ELR (cell line): ENCODE measurements at regions not wholly inside any gene's neighbourhood (a gene's known extent, or its start where the extent isn't known, plus 50 kb on each side); places are given as distances from the start of the nearest gene placed in this dataset.
"Not testable (repeated sequence)": the region's sequence is repeated elsewhere in the genome, so short reads cannot be mapped to it uniquely, and the experiment has no call there.

ENCODE experiments used
- DNase-seq: peaks from one replicate; pipeline ENCODE4 v3.0.0-alpha.2; 2015; ENCODE audit warnings: low read depth

DNA sequence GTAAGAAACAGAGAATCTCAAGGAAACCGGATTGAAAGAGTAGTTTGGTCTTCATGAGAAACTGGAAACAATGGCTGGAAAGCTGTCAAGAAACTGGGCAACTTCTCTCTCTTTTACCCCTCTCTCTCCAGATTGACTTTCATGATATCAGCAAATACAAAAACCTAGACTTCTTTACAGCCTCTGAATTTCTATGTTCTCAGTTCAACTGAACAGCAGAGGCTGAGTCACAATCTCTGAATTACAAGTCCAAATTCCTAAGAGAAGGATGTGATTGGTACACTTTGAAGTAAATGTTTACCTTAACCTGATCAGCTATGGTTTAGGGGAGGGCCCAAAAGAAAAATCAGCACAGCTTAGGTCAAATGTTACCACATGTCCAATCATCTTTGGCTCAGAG is 974.9 kb downstream of the RPA4 start:
- DNase-seq, result no peak

DNA sequence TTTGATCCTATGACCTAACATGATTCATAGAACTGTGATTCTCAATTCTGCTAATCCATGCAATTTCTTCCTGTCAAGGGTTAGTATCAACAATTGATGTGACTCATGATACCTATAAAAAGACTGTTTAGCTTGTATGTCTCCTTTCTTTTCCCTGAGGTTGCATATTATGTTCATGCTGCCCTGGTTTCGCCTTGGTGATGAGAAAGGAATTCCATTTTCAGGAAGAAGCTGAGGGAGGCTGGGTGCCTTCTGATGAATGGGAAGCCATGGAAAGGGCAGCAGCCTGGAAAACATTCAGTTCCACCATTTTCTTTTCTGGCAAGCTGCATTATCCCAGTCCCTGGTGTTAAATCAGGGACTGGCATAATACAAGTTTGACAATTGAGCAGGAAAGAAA is 976.5 kb downstream of the RPA4 start:
- peak; percentile 0 for DNase-seq

DNA sequence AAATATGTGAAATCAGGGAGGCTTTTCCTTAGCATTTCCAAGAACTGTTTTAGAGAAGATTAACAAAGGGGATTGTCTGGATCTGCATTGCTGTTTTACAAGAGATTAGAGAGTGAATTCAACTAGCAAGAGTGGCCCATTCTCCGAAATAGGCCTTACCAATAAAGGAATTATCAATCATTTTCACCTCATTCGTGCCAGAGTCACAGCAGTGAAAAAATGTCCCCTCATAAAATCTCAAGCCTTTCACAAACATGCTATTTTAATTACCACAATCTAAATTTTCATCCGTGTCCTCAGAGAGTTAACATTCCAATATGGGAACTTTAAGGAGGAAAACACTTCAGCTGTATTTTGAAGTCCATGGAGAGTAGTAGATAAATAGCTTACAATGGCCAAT is 979.6 kb downstream of the RPA4 start:
- no peak for DNase-seq

DNA sequence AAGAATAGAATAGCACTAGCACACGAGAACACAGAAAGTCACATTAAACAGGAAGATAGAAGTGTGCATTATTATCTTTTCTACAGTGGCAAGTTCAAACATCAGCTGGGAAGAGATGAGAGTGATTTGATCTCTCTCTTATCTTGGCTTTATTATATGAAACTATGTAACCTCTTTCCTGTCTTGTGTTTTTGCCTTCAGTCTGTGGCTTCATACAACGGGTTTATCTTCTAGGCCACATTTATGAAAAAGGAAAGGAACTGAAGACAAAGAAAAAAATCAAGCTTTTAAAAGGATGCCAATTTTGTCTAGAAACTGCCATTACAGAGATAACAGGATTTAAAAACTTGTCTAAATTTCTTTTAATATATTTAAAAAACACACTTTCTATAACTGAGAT is 983.6 kb downstream of the RPA4 start:
- no peak for DNase-seq

DNA sequence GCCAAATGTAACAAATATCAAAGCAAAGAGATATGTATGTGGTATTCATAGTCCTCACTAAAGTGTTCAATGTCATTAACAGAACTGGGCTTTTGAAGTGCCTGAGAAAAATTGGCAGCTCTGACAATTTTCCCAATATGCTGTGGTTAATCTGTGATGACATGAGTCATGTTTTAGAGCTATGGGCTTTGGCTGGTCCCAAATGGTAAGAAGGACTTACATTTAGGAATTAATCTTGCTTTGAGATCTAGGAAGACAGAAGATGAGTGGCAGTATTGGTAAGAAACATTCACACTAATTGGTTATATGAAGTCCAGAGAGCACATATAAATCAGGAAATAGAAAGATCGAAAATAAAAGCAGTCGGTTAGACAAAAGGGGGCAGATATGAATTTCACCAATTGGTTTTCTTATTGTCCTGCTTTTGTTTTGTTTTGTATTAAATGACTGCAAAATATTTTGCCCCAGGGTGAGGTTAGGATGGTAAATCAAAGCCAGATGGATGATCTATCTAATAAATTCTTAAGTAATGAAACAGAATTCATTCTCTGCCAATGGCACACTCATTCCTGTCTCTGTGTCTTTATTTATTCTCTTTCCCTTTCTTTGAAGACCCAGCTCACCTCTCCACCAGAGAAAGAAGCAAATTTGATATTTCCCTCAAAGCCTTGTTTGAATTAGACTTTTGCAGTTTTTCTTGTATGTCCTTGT is 993.1 kb downstream of the RPA4 start:
- no peak for DNase-seq

DNA sequence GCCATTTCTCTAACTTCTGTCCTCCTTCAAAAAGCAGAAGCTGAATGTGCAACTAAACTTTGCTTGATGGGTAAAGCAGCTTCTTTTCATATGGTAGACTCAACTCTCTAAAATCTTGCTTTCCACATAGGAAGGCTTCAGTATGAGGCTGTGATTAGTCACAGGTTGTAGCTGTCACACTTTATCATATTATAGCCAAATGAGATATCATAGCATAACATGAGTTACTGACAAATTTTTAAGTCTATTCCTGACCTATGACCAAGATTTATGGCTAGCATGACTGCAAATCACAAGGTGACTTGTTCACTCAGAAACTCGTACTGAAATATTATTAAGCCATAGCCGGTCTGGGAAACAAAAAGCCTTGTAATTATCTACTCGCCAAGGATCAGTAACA is 998.6 kb downstream of the RPA4 start:
- DNase-seq, result no peak

DNA sequence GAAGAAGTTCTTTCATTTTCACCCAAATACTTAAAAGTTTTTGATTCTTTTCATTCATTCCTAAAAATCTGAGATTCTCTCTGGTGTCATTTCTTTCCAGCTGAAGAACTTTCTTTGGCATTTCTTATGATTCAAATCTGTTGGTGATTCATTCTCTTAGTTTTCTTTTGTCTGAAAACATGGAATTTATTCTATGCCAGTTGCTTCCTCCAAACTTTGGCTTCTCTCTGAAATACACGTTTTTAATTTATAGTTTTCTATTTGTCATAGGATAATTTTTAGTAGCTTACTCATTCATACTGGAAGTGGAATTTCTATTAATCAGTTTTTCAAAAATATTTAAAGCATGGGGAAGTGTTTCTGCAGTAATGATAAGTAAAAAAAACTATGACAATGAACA is 1012.0 kb downstream of the RPA4 start:
- DNase-seq, result peak; percentile 3

DNA sequence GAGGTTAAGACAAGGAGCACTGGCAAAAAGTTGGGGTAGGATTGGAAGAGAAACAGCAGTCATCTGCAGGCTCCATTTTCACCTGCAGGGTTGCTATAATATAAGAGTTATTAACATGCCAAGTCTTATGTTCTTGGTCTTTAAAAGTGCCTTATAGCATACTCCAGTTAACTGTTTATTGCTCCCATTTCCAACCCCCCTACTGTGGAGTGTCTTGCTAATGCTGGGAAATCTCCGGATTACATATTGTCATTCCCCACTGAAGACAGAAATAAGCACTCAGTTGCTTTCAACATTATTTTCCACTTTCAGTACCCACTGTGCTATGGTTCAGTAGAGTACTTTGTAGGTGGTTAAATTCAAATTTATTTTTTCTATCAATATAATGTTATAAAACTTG is 1014.3 kb downstream of the RPA4 start:
- DNase-seq, result no peak

DNA sequence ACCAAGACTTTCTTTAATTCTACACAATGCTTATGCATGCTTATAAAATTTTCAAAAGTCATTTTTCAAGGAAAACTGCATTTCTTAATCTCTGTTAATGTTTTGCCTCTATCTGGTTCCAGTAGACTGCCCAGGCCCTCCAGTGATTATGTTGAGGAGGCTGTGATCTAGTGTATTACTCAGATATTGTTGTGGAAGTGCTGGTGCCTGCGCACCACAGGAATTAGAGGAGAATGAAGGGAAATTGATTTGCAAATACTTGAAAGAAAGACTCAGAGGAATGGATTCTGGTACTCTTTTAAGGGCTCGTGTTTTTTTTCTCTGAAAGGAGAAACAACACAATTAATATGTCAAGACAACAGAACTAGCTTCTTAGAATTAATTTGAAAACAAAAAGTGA is 1015.1 kb downstream of the RPA4 start:
- no peak for DNase-seq

DNA sequence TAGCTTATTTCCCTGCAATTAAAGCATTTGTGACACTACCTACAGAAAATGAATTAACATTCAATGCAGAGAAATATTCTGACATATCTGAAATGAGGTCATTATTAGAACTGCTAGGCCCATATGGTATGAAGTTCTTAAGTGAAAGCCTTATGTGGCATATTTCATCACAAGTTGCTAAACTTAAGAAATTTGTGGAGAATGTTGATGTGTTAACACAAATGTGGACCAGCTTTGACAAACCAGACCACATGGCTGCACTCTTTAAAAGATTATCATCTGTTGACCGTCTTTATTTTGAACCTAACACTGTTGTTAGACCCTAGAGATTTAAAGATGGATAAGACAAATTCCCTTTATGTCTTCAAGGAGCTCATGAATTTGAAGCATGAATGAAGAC is 1024.1 kb downstream of the RPA4 start:
- no peak for DNase-seq

DNA sequence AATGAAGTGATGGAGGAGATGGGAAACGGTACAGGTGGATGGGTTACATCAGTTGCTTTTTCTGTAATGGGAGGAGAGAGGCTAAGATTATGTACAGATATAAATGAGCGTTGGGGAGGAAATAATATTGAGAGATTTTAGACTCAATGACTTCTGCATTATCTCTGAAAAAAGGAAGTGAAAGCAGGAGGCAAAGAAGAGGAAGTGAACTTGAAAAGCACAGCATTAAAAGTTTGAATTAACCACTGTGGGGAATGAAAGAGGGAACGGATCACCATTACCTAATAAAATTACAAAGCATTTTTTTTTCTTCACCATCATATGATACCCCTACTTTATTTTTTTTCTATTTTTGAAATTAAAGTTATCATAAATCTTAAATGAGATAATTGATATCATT is 1025.5 kb downstream of the RPA4 start:
- DNase-seq, result no peak

DNA sequence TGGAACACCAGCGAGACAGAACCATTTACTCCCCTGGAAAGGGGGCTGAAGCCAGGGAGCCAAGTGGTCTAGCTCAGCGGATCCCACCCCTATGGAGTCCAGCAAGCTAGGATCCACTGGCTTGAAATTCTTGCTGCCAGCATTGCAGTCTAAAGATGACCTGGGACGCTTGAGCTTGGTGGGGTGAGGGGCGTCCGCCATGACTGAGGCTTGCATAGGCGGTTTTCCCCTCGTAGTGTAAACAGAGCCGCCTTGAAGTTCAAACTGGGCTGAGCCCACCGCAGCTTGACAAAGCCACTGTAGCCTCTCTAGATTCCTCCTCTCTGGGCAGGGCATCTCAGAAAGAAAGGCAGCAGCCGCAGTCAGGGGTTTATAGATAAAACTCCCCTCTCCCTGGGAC is 1031.7 kb downstream of the RPA4 start:
- not testable (repeated sequence) for DNase-seq

DNA sequence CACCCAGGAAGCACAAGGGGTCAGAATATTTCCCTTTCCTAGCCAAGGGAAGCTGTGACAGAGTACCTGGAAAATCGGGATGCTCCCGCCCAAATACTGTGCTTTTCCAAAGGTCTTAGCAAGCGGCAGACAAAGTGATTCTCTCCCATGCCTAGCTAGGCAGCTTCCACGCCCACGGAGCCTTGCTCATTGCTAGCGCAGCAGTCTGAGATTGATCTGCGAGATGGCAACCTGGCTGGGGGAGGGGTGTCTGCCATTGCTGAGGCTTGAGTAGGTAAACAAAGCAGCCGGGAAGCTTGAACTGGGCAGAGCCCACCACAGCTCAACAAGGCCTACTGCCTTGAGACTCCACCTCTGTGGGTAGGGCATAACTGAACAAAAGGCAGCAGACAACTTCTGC is 1037.5 kb downstream of the RPA4 start:
- DNase-seq, result not testable (repeated sequence)

DNA sequence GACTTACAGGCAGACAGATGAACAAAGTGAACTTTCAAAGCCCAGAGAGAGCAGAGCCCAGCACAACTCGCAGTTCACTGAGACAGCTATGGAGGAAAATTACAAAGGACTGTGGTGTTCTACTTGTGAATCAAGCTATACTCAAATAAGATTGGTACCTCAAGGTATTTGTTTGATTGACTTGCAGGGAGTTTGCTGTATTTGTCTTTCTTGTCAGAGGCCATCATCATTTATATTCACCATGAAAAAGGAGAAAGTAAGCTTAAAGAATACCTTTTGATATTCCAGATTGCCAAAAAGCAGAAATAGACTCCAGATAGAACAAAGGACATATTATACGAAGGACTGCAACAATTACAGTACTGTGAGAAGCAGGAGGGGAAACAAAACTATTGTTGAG is 1047.9 kb downstream of the RPA4 start:
- no peak for DNase-seq

DNA sequence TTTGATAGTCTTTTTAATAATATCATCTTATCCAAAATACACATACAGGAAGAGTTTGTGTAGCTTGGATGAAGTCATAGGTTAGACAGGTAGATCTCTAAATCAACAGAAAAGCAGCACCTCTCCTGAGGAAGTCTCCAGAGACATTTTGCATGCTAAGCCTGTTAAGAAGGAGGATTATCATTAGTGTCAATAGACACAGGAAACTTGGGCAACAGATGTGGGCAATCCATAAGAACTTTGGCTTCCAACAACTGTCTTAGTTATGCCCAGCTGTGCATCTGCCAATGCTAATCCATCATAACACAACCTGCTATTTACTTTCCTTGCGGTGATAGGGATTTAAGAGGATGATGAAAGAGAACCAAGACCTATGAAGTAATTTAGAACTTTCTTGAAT is 1052.6 kb downstream of the RPA4 start:
- no peak for DNase-seq

DNA sequence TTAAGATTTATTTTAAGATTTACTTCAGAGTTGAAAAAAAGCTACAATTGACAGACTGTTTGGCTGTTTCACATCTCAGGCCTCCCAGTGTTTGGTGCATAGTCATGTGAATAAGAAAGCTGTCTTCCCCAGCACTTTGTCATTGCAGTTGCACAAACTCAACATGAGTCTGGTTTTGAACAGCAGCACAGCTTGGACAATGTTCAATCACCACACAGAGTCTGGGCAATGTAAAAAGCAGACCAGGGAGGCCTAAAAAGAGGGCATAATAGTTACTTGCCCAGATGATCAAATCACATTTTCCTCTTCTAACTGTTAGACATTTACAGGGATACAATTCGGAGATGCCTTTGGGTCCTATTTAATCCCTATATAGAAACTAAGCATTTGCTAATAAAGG is 1055.0 kb downstream of the RPA4 start:
- no peak for DNase-seq

DNA sequence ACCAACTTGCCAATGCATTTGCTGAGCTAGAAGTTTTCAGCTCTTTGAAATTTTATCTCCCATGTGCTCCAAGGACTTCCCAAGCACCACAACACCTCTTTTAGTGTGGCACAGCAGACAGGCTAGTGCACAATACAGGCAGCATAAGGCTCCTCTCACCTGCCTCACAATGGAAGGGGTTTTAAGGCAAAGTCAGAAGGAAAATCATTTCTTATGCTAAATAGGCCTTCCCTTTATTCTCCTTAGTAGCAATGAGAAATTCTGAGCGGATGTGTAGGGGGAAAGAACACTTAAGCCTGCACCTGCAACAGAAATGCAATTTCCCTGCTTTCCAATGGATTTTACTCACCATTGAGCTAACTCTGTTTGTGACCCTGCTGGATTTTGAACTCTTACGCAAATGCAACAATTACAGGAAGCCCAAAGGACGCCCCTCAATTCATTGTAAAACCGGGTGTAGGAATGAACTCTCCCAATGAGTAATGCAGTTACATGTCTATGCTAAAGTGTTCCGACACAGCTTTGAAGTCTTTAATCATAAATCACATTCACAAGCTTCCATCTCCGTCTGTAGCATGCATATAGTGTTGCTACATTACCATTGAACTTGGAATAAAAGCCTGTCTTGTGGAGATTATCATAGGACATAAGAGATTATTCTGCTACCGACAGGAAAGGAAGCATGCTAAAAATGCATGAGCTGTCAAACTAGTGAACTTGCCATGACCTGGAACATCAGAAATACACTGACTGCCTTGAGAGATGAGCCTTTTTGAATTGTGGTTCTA is 1084.9 kb downstream of the RPA4 start:
- no peak for DNase-seq

DNA sequence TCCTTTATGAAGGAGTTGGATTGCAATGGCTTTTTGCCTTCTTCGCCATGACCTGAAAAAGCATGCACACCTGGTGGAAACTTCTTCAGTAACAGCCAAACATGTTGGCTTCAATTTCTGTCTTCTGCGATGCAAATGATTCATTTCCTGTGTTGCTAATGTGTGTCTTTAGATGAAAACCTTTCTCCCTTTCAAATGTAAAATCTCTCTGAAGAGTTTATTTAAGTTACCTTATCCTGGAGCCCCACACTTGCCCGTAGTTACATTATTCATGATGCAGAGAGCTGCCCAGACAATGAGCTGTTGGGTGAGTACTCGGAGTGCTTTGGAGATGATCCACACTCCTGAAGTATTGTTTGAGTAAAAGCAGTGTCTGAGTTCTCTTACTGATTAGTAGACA is 1100.9 kb downstream of the RPA4 start:
- no peak for DNase-seq

DNA sequence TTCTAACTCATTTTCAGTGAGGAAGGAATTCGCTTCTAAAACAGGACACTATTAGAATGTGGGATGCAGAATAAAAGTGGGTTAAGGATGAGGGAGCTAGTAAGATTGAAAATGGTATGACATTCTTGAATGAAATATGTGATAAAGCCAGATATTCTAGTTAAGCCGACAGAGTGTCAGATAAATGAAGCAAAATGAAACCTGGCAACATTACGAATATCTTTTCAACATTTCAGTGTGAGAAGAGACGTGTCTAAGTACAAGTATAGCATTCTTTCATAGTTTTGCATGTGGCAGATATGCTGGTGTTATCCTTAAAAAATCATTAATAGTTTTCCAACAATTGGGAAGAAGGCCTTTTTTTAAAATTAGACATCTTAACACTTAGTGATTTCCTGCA is 1101.4 kb downstream of the RPA4 start:
- DNase-seq, result no peak

DNA sequence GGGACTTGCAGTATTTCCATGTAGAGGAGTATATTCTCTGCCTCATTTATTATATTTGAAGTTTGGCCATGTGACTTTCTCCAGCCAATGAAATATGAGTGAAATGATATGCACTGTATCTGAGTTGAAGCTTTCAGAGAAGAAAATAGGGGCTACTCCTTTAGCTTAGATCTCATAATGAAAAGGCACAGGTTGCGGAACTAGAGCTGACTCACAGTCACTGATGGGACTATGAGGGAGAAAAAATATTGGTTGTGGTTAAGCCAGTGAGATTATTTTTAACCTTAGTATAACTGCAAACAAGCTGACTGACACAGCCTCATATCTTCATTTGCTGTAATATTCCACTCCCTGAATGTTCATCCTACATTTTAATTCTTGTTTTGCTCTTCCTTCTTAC is 1104.3 kb downstream of the RPA4 start:
- DNase-seq, result no peak

DNA sequence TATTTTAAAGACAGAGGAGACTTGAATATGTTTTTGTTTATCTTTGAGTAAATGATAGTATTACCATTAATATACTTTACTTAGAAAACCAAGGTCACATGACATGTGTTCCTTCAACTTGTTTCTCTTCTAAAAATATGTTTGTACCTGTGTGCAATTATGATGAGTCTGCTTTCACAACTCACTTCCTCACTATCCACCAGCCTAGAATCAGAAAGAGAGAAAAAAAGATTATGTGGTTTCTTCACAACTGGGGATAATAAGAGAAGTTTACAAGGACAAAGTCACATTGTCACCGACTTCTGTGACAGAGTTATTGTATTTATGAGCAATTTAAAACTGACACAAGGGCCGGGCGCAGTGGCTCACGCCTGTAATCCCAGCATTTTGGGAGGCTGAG is 1112.1 kb downstream of the RPA4 start:
- no peak for DNase-seq

DNA sequence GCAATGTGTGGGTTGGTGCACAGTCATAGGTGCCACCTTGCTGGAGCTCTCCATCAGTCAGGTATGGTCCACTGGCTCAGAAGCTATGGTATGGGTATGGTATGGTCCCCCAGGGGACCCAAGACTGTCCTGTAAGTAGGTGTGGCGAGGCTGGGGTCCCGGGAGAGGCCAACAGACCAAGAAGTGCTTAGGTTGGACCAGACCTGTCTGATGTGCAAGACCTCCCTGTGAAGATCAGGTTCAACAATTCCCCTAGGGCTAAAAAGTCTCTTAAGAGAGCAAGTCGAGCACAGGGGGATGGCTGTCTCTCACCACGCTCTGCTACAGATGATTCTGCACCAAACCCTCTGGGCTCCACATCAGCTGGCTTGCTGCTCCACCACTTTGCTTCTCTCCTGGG is 1145.0 kb downstream of the RPA4 start:
- no peak for DNase-seq

DNA sequence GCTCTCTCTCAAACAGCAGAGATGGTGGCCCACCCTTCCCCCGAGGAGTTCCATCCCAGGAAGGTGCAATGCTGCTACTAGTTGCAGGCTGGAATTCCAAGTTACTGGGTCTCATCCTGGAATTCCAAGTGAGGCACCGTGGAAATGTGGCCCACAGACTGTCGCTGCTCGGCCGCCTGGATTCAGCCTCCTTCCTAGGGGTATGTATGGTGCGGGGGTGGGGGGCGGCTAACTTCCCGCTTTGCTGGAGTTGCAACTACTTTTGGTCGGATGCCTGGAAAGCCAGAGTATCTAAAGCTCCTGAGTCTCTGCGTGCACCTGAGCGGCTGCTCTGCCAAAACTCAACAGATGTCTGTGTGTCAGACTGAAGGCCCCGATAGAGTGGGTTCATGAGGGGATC is 1146.2 kb downstream of the RPA4 start:
- DNase-seq, result no peak

DNA sequence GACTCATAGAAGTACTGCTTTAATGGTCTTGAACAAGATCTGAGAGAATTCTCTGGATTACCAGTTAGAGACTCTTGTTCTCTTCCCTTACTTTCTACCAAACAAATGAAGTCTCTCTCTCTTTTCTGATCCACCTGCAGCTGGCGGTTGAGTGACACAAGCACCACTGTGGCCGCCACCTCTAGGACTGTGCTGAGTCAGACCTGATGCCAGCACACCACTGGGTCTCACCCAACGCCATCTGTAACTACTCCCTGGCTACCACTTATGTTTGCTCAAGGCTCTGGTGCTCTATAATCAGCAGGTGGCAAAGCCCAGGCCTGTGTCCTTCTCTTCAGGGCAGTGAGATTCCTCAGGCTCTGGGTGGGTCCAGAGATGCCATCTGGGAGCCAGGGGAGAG is 1173.5 kb downstream of the RPA4 start:
- no peak for DNase-seq
